GM13976 (cell line): ENCODE measurements at regions not wholly inside any gene's neighbourhood (a gene's known extent, or its start where the extent isn't known, plus 50 kb on each side); places are given as distances from the start of the nearest gene placed in this dataset.

ENCODE experiments used
- DNase-seq: peaks from one replicate; pipeline ENCODE4 v3.0.0; 2012; ENCODE audit warnings: low spot score
- in situ Hi-C: fragments of 300-500 bp; cut with MboI; formaldehyde crosslinking; loops from one replicate; pipeline ENCODE4 v1.12.0; 2022; ENCODE audit warnings: low sequenced_read_pairs, mixed read lengths, inconsistent platforms; ENCODE audit not compliant: unreplicated experiment
- TF ChIP-seq, protein P1 (sequence below): IDR thresholded peaks from 2 replicates; pipeline ENCODE4 v1.5.1; 2012; ENCODE audit warnings: borderline replicate concordance, mild to moderate bottlenecking; ENCODE audit not compliant: insufficient read depth; ENCODE audit errors: extremely low read depth, missing control alignments, control extremely low read depth

DNA sequence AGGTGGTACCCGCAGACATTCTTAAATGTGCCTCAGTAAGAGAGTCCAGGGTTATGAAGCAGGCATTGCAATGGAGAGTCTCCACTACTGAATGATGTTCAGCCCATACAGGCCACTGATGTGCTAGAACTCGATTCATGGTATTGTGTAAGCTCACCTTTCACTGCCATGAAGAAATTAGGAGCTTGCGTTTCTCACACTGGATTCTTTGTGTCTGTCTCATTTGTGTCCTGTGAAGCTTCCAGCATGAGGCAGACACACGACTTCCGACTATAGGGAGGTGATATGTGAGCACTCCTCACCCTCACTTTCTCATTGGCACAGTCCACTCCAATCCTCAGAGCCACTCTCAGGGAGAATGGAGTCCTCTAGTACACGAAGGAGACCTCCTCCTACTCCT lies 677.4 kb upstream of the RAB6C start:
- in situ Hi-C loops = no loop called here
- DNase-seq = no peak
- TF ChIP-seq, protein P1, sequence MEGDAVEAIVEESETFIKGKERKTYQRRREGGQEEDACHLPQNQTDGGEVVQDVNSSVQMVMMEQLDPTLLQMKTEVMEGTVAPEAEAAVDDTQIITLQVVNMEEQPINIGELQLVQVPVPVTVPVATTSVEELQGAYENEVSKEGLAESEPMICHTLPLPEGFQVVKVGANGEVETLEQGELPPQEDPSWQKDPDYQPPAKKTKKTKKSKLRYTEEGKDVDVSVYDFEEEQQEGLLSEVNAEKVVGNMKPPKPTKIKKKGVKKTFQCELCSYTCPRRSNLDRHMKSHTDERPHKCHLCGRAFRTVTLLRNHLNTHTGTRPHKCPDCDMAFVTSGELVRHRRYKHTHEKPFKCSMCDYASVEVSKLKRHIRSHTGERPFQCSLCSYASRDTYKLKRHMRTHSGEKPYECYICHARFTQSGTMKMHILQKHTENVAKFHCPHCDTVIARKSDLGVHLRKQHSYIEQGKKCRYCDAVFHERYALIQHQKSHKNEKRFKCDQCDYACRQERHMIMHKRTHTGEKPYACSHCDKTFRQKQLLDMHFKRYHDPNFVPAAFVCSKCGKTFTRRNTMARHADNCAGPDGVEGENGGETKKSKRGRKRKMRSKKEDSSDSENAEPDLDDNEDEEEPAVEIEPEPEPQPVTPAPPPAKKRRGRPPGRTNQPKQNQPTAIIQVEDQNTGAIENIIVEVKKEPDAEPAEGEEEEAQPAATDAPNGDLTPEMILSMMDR = no peak

- DNase-seq = no peak
- TF ChIP-seq, protein P1 = no peak
- in situ Hi-C loops = no loop called here
Observed at GRCh38 chr2:129302561-129303183, 676.8 kb upstream of the RAB6C start.

DNA sequence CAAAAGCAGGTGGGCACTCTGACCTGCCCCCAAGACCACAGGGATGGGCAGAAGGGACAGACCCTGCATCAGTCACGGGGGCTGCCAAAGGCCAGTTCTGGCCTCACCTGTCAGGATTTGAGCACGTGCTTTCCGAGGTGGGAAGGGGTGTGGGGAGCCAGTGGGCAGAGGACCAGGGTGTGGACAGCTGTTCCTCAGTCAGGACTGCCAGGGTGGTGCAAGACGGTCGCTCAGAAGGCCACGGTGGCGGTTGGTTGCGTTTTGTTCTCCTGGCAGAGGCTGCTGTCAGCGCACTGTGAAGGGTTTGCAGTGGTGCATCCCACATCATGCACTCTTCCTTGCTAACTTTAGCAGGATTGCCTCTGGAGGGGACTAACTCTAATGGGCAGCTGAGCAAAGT lies 665.3 kb upstream of the RAB6C start:
- TF ChIP-seq, protein P1 = no peak
- in situ Hi-C loops = no loop called here
- DNase-seq = no peak

DNA sequence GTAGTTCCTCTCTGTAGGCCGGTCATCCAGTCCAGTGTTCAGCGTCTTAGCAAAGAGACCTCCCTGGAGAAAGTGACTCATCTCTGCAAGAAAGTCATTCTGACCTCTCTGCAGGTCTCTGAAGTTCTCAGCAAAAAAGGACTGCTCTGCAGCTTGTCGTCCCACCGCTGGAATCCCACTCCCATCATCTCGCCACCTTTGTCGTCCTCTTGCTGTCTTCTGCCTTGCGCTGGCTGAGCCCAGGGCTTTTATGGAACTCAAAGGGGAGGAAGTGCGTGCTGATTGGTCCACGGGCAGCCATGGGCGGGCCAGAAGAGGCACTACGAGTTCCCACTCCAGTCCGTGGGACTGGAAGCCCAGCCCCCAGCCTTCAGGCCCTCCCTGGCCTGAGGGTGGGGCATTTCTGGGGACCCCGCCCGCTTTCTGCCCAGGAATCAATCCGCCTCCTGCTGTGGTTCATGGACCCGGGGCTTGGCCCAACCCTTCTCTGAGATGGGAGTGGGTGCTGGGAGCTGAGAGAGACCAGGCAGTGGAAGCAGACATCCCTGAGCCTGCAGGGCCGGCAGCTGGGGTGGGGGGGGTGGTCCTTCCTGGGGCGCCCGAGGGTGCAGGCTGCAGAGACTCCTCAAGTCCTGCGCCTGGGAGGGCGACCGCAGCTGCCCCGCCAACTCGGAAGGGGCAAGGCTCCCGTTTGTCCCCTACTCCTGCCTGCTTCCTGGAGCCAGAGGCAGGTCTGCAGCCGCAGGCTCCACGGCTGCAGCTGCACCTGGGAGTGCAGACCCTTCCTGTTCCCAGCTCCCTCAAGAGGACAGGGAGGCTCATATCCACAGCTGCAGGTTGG lies 660.7 kb upstream of the RAB6C start:
- TF ChIP-seq, protein P1 = no peak
- DNase-seq = no peak
- in situ Hi-C loops = no loop called here

DNA sequence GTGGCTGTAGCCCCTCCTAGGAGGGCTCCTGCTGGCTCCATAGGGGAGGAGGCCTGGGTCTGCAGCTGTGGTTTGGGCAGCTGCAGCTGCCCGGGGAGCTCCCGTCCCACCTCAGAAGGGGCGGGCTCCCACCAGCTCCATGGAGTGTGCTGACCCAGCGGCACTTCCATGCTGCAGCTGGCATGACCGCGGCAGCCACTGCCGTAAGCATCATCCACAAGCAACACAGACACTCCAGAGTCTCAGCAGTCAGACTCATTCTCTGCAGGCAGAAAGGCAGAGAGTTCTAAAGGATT lies 660.1 kb upstream of the RAB6C start:
- in situ Hi-C loops = no loop called here
- TF ChIP-seq, protein P1 = no peak
- DNase-seq = no peak

- no peak for DNase-seq
Observed at GRCh38 chr2:129320288-129320687, 659.2 kb upstream of the RAB6C start.

More at GRCh38 chr2:129320288-129320687, 659.2 kb upstream of the RAB6C start:
- in situ Hi-C loops = no loop called here
- TF ChIP-seq, protein P1 = no peak
